Ovary (tissue), 3 donors: ENCODE measurements at regions not wholly inside any gene's neighbourhood (a gene's known extent, or its start where the extent isn't known, plus 50 kb on each side); places are given as distances from the start of the nearest gene placed in this dataset.

Experiments
- EP300 ChIP-seq: sonication (generic); formaldehyde crosslinking; IDR thresholded peaks from one replicate; pipeline ENCODE4 v1.6.1; 2017; ENCODE audit warnings: antibody characterized with exemption
- POLR2A ChIP-seq: fragments of 450-650 bp; IDR thresholded peaks from one replicate; pipeline ENCODE4 v1.6.1; 2017; ENCODE audit warnings: antibody characterized with exemption, mild to moderate bottlenecking, moderate library complexity
- TF ChIP-seq, protein P1 (sequence below), 3 donors: fragments of 450-650 bp in 2 of 3; fragments of 200-600 bp in 1 of 3; IDR thresholded peaks; one replicate each; pipeline versions ENCODE4 v1.5.1 to v1.8.0; 2016 to 2022; ENCODE audit warnings: antibody characterized with exemption in 3 of 3, mild to moderate bottlenecking in 1 of 3
- donor health status: DM: no; HTN: no; CAD: no.

DNA sequence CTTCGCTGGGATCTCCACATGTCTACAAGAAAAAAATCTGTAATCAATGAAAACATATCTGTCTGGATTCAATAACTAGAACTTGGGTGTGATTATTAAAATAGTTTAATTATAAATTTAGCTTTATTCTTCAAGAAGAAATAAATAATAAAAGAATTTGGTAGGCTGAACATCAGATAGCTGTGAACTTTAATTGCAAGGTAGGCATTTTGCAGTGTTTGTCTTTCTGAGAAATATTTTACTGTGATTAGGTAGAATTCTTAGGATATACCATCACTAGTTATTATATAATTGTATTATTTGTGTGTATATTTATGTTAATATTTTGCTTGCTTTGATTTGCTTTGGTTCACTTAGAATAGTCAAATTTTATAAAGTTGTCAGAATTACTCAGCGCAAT lies 409.4 kb downstream of the PCDH18 start:
- TF ChIP-seq, protein P1, sequence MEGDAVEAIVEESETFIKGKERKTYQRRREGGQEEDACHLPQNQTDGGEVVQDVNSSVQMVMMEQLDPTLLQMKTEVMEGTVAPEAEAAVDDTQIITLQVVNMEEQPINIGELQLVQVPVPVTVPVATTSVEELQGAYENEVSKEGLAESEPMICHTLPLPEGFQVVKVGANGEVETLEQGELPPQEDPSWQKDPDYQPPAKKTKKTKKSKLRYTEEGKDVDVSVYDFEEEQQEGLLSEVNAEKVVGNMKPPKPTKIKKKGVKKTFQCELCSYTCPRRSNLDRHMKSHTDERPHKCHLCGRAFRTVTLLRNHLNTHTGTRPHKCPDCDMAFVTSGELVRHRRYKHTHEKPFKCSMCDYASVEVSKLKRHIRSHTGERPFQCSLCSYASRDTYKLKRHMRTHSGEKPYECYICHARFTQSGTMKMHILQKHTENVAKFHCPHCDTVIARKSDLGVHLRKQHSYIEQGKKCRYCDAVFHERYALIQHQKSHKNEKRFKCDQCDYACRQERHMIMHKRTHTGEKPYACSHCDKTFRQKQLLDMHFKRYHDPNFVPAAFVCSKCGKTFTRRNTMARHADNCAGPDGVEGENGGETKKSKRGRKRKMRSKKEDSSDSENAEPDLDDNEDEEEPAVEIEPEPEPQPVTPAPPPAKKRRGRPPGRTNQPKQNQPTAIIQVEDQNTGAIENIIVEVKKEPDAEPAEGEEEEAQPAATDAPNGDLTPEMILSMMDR (IDR thresholded peaks at IDR 0.05), result no peak
- no peak for TF ChIP-seq POLR2A
- TF ChIP-seq EP300, result no peak
